ENCODE measurements at regions not wholly inside any gene's neighbourhood (a gene's known extent, or its start where the extent isn't known, plus 50 kb on each side); places are given as distances from the start of the nearest gene placed in this dataset.

DNA sequence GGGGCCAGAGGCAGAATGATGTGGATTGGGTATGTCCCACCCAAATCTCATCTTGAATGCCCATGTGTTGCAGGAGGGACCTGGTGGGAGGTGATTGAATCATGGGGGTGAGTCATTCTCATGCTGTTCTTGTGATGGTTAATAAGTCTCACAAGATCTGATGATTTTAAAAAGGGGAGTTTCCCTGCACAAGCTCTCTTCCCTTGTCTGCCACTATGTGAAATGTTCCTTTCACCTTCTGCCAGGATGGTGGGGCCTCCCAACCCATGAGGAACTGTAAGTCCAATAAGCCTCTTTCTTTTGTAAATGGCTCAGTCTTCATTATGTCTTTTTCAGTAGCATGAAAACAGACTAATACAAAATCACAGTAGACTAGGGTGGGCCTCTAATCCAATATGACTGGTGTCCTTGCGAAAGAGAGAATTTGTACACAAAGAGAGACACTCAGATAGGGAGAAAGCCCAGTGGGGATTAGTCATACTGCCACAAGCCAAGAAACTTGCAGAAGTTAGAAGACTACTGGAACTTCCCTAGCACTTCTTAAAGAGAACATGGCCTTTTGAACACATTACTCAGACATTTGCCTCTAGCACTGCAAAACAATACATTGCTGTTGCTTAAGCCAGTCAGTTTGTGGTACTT, 68.4 kb downstream of the ANXA1 start:
- no peak for FAIRE-seq
- DNase-seq (ENCODE audit: insufficient read length, low spot score), result no peak

DNA sequence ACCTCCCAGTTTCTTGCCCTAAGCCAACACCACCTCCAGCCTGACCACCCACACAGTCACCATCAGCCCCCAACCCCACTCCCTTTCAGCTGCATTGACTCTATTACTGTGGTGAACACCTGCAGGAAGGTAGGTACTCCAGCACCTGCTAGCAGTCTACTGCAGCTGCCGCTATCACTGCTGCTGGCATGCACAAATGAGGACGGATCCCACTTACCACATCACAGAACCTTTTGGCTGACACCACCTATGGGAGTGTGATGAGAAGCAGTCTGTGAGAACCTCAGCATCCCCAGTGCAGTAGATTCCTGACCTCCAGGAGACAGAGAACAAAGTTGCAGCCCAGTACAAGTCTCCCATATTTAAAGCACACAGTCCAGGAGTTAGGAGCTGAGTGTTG, 71.9 kb downstream of the ANXA1 start:
- FAIRE-seq (no peak), DNase-seq (ENCODE audit: insufficient read length, low spot score) (no peak)

DNA sequence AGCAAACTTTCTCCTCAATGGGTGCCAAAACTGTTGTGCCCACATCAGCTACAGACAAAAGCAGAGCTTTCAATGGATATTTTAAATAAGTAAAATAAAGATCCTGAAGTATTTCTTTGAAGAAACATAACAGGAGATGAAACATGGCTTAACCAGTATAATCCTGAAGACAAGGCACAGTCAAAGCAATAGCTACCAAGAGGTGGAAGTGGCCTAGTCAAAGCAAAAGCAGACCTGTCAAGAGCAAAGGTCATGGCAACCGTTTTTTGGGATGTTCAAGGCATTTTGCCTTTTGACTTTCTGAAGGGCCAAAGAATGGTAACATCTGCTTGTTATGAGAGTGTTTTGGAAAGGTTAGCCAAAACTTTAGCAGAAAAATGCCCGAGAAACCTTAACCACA, 77.9 kb downstream of the ANXA1 start:
- DNase-seq (ENCODE audit: insufficient read length, low spot score) (no peak), FAIRE-seq (no peak)

DNA sequence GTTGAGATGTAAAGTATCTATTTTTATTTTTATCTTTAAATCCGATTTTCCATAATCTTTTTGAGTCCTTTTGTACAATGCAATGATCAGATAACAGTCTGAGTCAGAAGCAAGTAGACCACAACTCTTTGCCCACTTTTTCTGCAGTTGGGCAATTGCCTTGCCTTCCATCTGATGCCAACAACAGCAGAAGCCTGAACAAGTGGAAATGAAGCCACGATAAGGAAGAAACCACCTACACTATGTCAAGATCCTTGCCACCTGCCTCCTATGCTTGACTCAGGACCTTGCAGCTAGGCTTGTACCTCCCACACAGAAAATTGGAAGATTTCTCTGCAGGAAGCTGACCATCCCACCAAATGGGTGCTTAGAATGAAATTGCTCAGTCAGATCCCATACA, 78.6 kb downstream of the ANXA1 start:
- DNase-seq (ENCODE audit: insufficient read length, low spot score) (no peak), FAIRE-seq (no peak)

DNA sequence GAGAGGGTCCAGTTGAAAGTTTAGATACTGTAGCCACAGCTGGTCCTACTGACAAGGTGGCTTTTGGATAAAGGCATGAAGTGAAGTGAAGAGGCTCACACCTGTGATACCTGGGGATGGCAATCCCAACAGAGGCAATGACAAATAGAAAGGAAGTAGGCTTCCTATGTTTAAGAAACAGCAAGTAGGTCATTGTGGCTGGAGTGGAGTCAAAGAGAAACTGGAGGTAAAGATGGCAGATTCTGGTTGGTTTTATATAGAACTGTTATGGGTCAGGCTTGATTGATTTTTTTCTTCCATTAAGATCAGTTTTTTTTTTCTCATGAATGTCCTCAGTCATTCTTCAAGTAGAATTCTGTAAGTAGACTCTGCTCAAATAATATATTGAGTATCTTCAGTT, 79.5 kb downstream of the ANXA1 start:
- DNase-seq (ENCODE audit: insufficient read length, low spot score) (no peak), FAIRE-seq (no peak)

DNA sequence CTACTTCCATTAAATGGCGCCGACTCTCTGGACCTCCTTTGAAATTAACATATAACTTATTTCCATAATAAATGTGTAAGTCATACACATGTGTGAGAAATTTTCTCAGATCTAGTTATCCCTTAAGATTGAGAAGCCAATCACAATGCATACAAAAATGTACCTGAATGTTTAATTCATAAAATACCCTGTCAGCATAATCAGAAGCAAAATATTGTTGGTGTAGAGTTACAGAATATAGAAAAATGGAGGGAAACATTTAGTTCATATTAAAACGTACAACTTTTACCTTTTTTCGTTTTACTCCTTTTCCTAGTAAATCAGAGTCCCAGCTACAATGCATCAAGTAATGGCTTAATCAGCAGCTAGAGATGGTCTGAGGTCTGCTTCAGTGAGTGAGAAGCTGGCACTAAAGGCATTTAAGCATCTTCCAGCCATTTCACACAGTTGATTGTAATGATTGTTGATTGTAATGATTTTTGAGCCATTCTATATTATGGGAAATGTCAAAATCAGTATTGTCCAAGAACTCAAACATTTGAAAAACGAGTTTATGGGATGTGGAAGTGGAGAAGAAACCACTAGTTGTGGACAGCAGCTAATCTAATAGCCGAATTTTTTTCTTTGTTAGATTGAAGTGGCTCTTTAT, 81.8 kb downstream of the ANXA1 start:
- DNase-seq (ENCODE audit: insufficient read length, low spot score) (no peak), FAIRE-seq (no peak)

DNA sequence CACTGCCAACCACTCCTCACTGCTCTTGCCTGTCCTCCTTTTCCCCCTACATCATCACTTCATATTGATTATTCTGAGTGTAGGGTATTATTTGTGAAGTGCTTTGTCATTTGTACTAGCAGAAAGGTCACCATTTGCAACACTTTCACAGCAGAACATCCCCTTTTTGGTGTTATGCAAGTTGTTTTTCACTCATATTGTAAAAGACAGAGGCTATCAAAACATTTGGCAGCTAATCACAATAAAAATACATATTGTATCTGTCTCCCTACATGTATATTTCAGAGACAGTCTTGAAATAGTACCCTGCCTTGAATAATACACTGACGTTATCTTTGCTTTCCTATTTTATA, 82.3 kb downstream of the ANXA1 start:
- no peak for DNase-seq (ENCODE audit: insufficient read length, low spot score)
- no peak for FAIRE-seq

DNA sequence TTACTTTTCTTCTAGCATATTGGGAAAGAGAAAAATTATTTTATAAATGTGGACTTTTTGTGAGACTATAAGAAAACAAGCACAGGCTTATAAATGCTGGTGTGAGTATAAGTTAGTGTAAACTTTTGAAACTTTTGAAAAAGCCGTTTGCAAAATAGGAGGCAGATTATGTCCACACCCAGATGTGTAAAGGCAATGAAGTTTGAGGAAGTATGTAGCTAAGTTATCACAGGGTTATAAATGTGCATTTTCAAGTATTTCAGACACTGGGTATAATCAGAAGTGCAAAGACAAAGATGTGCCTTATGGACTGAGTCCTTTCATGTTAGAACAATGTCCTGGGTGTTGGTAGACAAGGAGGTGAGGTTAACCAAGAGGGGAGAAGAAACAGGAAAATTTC, 85.5 kb downstream of the ANXA1 start:
- no peak for DNase-seq (ENCODE audit: insufficient read length, low spot score)
- FAIRE-seq, result no peak

DNA sequence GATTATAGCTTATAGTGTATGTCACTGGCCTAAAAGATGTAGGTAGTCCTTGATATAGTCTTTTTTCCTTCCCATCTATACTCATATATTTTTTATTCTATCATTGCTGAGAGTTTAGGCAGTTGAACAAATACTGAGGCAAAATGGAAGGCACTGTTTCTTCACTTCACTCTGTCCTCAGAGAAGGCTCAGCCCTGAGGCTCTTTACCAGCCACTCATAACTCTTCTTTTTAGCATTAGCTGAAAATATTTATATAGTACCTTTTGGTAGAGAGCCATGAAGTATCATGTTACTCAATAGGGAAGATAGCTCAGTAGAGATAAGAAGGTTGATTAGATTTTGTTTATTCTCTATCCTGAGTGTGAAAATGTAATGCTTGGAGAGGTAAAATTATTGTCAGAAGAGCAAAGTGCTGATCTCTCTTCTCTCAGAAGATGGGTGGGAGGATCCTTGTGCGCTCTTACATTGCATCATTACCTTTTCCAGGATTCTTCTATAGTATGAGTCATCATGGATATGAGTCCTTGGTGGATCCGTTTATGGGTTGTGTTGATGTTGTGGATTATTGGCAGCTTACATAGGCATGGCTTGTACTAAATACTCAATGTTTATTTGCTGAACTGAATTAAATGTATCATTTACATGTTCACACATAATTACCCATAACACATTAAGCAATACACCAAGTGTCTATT, 88.1 kb downstream of the ANXA1 start:
- no peak for FAIRE-seq
- no peak for DNase-seq (ENCODE audit: insufficient read length, low spot score)

DNA sequence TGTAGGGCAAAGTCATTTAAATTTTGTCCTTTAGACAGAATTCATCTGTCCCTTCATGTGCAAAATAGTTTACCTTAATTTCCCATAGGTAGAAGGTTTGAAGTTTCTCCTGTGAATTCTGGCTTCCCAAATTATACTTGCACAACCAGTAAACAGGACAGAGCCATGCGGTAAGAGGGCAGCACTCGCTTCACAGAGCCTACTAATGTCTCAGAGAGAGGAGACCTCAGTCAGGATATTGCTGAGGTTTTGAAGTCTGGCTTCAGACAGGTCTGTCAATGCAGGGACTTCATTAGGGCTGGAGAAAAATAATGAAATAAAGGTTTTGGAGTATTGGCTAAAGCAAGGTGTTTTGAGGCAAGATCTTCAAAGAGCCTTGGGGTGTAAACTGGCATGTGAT, 91.4 kb downstream of the ANXA1 start:
- FAIRE-seq (no peak), DNase-seq (ENCODE audit: insufficient read length, low spot score) (no peak)

DNA sequence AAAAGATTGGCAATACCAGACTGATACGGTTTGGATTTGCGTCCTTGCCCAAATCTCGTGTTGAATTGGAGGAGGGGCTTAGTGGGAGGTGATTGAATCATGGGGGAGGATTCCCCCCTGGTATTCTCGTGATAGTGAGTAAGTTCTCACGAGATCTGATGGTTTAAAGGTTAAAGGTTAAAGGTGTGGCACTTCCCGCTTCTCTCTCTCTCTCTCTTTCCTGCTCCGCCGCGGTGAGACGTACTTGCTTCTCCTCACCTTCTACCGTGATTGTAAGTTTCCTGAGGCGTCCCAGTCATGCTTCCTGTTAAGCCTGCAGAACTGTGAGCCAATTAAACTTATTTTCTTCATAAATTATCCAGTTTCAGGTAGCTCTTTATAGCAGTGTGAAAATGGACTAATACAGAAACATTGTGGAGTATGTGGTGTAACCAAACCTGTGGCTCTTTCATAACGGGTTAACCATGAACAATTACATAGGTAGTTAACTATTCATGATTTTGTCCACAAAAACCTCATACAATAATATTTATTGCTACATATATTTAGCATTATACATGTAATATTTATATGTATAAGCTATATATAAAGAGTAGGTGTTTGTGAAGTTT, 107.5 kb downstream of the ANXA1 start:
- DNase-seq (ENCODE audit: insufficient read length, low spot score), result no peak
- FAIRE-seq, result no peak

DNA sequence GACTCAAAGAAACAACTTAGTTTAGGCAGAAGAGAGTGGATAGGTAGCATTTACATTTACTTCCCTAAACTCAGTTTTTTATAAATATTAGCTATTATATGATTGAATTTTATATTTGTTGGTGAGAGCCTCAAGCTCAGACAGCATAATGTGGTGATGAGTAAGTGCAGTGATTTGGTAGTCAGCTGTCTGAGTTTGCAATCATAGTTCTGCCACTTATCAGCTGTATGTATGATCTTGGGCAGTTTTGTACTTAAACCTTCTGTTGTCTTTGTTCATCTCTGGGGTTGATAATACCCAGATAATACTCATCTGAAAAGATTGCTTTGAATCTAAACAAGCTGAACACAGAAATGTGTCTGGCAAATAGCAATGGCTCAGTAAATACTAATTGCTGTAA, 108.8 kb downstream of the ANXA1 start:
- FAIRE-seq (no peak), DNase-seq (ENCODE audit: insufficient read length, low spot score) (no peak)

DNA sequence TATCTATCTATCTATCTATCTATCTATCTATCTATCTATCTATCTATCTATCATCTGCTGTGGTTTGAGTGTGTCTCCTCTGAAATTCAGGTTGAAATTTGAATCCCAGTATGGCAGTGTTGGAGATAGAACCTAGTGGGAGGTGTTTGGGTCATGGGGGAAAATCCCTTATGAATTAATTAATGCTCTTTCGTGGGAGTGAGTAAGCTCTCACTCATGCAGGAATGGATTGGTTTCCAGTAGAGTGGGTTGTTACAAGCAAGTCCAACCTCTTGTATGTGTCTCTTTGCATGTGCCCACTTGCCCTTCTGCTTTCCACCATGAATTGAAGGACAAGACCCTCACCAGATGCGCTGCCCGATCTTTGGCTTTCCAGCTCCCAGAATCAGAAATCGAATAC, 113.0 kb downstream of the ANXA1 start:
- DNase-seq (ENCODE audit: insufficient read length, low spot score) (no peak), FAIRE-seq (no peak)

DNA sequence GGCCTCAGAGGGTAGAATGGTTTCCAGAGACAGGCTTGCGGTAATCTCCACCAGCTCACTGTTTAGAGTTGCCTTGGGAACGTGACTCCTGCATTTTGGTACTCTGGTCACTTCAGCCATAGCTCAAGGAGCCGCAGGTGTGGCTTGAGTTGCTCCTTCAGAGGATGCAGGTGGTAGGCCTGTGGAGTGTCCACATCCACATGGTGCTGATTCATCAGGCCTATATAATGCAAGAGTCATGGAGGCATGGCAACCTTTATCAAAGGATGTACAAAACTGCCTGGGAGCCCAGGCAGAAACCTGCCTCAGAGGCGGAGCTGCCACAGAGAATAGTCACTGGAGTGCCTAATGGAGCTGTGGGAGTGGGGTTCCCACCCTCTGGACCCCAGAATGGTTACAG, 114.2 kb downstream of the ANXA1 start:
- no peak for DNase-seq (ENCODE audit: insufficient read length, low spot score)
- FAIRE-seq, result no peak

DNA sequence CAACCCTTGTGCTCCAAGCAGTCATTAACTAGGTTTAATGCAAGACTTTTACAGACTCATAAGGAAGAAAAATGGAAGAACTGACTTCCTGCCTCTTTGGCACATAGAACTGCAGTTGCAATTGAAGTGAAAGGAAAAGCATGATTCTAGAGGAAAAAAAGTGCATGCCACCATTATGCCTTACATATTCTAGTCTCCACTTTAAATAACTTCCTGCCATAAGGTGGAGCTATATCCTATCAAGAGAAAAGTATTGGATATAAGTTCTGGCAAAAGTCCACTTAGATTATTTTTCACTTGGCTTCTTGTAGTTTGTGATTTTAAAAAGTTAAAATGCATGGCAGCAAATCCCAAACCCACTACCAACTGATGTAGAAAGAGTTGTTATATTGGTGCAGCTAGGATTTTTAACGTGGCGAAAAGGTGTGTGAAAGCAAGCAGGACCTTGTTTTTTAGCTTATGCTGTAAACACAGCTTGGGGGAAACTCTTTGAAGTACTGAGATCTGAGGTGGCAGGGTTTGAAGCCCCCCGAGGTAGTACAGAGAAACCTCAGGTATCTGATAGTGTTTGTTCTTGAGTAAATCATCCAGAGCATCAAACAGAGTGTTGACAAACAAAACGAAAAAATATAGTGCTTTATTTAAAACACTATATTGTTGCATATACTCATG, 117.9 kb downstream of the ANXA1 start:
- DNase-seq (ENCODE audit: insufficient read length, low spot score) (peak; percentile 1), FAIRE-seq (no peak)

DNA sequence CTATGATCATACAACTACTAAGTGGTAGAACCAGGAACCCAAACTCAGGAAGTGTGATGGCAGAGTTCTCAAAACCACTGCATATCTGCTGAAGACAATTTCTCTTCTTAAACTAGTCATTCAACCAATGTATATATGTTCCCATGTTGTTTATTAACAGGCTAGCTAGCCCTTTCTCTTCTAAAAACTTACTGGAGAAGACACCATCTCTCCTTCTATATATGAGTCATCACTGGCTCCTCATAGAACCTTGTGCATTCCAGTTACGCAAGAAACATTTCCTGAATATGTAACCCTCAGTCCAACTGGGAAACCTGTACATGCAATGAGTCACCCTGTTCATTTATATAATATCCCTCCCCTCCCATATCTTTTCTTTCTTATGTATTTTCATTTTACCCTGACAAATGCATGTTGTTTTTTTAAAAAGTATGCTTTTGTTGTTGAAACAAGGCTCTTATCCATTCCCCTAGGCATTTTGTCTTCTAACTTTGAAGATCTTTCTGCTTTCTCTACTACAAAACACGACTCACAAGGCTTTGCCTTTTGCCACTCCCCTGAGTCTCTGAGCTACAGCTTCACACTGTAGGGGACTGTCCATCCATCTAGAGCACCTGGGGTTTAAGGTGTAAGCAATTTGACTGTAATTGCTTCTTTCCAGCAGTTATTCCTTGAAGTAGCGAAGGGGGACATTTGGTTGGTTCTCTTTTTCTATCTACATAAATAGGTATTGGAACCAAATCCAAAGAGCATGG, 119.5 kb downstream of the ANXA1 start:
- DNase-seq (ENCODE audit: insufficient read length, low spot score) (peak; percentile 22), FAIRE-seq (no peak)

DNA sequence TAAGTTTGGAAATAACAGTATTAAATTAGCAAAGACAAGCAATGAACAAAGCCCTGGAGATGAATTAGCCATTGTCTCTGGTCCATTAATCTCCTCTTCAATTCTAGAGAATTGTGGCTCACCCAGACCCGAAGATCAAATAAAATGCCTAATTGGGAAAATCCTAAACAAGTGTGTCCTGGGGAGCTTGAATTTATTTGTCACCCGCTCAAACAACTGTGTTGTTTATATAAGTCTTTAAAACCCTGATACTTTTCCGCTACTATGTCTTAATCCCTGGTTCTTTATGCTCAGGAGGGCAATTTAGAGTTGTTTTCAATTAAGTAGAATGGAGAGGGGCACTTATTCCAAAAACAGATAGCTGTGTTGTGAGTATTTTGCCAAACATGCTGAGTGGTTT, 128.4 kb downstream of the ANXA1 start:
- FAIRE-seq, result no peak
- no peak for DNase-seq (ENCODE audit: insufficient read length, low spot score)

DNA sequence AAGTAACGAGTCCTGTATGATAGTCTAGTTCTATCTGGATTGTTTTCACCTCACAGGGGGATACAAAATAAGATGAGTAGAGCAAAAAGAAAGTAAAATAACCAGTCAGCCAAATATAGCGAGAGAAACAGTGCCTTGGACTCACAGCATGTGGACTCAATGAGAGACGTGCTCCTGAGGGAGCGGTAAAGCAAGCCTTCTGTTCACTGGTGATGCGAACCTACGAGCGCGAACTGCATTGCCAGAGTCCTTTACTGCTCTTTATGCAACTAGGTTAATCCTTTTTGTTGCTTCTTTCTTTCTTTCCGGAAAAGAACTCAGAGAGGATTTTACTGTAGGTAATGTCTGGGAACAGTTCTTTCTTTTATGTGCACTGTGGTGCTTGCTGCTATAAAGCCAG, 132.7 kb downstream of the ANXA1 start:
- DNase-seq (ENCODE audit: insufficient read length, low spot score) (no peak), FAIRE-seq (no peak)

DNA sequence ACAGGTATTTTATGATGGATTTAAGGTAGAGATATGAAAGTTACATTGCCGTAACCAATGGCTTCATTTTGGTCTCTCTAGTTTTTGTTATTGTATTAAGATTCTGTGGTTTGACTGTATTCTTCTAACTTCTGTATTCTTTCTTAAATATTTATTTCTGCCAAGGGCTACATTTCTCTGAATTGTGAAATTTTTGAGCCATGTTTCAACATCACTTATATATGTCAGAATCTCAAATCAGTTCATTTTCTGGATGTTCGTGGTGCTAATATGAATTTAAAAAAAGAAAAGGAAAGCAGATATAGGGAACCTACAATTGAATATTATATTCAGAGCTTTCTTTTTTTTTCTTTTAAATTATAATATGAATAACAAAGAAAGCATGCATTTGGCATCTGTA, 142.7 kb downstream of the ANXA1 start:
- FAIRE-seq (no peak), DNase-seq (ENCODE audit: insufficient read length, low spot score) (no peak)

DNA sequence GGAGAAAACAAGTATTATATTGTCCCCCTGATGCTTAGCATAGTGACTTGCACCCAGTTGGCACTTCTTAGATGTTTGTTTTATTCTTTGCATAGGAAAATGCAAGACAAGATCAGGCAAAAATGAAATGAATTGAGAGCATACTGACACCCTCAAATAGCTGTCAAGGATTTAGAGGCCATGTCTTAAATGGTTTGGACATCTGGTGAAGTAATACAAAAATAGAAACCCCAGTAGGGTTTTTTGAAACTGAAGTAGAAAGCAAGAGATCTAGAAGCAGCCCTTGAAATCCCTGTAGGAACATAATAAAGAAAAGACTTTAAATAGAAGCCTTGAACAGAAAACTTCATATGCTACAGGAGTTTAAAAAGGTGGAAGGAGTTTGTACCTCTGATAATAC, 174.3 kb downstream of the ANXA1 start:
- no peak for FAIRE-seq
- DNase-seq (ENCODE audit: insufficient read length, low spot score), result no peak

DNA sequence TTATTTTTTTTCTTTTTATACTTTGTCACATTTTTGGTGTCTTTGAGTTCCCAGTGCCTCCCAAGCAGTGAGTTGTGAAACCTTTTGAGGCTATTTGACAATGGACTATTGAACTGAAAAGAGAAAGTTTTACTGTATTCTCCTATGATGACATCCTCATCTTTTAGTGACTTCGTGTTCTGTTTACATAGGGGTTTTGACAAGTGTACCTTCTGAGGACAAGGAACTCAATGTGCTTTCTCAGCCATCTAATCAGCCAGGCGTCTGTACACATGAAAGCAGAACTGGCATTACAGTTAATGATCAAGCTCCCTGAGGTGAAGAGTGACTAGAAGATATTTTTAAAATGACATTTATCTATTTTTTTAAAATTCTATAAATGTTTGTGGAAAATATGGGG, 175.5 kb downstream of the ANXA1 start:
- DNase-seq (ENCODE audit: insufficient read length, low spot score), result no peak
- FAIRE-seq, result no peak

All from HTR-8/SVneo (cell line).